ENCODE measurements at regions not wholly inside any gene's neighbourhood (a gene's known extent, or its start where the extent isn't known, plus 50 kb on each side); places are given as distances from the start of the nearest gene placed in this dataset.

DNA sequence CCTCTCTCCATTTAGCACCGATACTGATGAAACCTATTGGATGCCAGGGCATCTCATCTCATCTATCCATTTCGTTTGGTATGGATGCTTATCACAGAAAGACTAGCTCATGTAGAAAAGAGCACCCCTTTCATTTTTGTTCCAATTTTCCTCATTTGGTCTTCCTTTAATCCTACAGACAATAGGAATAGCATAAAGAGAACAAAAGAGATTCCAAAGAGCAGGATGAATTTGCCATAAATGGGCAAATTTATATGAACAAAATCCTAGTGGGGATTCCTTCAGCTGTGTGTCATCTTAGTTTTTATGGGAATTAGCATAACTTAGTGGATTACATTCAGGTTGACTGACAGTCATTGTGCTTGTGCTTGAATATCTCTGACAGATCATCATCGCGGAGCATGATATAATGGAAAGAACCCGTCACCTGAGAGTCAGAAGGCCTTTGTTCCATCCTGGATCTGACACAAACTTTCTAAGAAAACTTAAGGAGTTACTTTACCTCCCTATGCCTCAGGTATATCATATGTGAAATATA is 777.5 kb upstream of the ADGRL2 start:
- 83% methylated on average over 1 of the region's 5 CpGs for WGBS (ENCODE audit: insufficient coverage)
- no peak overlapping the region for H3K4me2 ChIP-seq (replicated peaks; ENCODE audit: extremely low read depth, low read length, poor library complexity, severe bottlenecking)
- H3K4me1 ChIP-seq (ENCODE audit: control insufficient read depth in 1 of 2, insufficient read depth in 2 of 2, low read length in 2 of 2) = no peaks in the 10 kb centered on the region
- Mint-ChIP-seq H3K27me3 (ENCODE audit: low read depth in 3 of 3) (peaks cover 0 to 2% (median 0%) of the 10 kb centered on the region in 3 donors), H3K27ac (no peak overlapping the region), H3K36me3 (no peaks in the 10 kb centered on the region), H3K4me1 (no peaks in the 10 kb centered on the region), H3K4me3 (no peak overlapping the region), H3K9me3 (peaks cover 0 to 5% (median 2%) of the 10 kb centered on the region in 7 donors)
- intact Hi-C loops (cut with micrococcal nuclease) = no loop called here
- TF ChIP-seq CTCF (IDR thresholded peaks at IDR 0.05) = no peak
- H3K79me2 ChIP-seq (ENCODE audit: insufficient read depth, low read length) = no peaks in the 10 kb centered on the region
- no peak overlapping the region for H3K9ac ChIP-seq (ENCODE audit: insufficient read depth, low read length, poor library complexity, severe bottlenecking)
- DNase-seq = no peak
- no peak overlapping the region for H3K27ac ChIP-seq (ENCODE audit: low read depth in 1 of 2, low read length in 2 of 2)
- H3K36me3 ChIP-seq (replicated peaks in 1 of 2; ENCODE audit: control insufficient read depth in 1 of 2, insufficient read depth in 2 of 2, low read length in 2 of 2) = no peaks in the 10 kb centered on the region
- H2AFZ ChIP-seq (ENCODE audit: insufficient read depth, low read depth, low read length, poor library complexity, severe bottlenecking) = no peak overlapping the region
- H3K4me3 ChIP-seq (replicated peaks in 1 of 3; ENCODE audit: low read depth in 2 of 3, low read length in 3 of 3) = no peak overlapping the region
- H4K20me1 ChIP-seq (ENCODE audit: insufficient read depth, low read length) = no peaks in the 10 kb centered on the region
- no peaks in the 10 kb centered on the region for H3K9me3 ChIP-seq (replicated peaks in 1 of 2; ENCODE audit: control insufficient read depth in 1 of 2, insufficient read depth in 1 of 2, low read length in 2 of 2)
- no peaks in the 10 kb centered on the region for H3K27me3 ChIP-seq (ENCODE audit: control insufficient read depth in 2 of 2, insufficient read depth in 2 of 2, low read length in 2 of 2)

DNA sequence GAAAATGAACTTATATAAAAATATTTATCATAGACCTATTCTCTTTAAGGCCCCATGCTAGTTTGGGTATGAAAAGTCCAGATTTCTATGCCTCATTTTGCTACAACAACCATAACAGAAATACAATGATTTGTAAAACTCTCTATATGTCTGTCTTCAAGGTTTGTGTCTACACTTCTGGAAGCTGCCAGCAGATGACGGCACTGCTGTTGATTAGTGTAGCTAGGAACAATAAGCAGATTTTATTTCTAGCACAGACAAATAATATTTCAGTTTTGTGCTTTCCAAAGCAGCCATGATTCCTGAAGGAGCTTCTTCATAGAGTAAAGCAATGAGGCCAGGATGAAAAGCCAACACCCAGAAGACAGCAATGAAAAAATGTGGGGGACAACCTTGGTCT is 779.6 kb upstream of the ADGRL2 start:
- H3K4me3 ChIP-seq (replicated peaks in 1 of 3; ENCODE audit: low read depth in 2 of 3, low read length in 3 of 3) = no peak overlapping the region

More for the DNA sequence above, 779.6 kb upstream of the ADGRL2 start:
- H3K36me3 Mint-ChIP-seq = no peaks in the 10 kb centered on the region
- intact Hi-C loops (cut with micrococcal nuclease) = no loop called here
- no peaks in the 10 kb centered on the region for H3K4me1 ChIP-seq (ENCODE audit: control insufficient read depth in 1 of 2, insufficient read depth in 2 of 2, low read length in 2 of 2)
- no peaks in the 10 kb centered on the region for H3K79me2 ChIP-seq (ENCODE audit: insufficient read depth, low read length)
- H3K27me3 ChIP-seq (ENCODE audit: control insufficient read depth in 2 of 2, insufficient read depth in 2 of 2, low read length in 2 of 2) = no peaks in the 10 kb centered on the region
- H3K27ac ChIP-seq (ENCODE audit: low read depth in 1 of 2, low read length in 2 of 2) = no peak overlapping the region
- no peaks in the 10 kb centered on the region for H3K9me3 ChIP-seq (replicated peaks in 1 of 2; ENCODE audit: control insufficient read depth in 1 of 2, insufficient read depth in 1 of 2, low read length in 2 of 2)
- TF ChIP-seq CTCF (IDR thresholded peaks at IDR 0.05) = no peak
- H2AFZ ChIP-seq (ENCODE audit: insufficient read depth, low read depth, low read length, poor library complexity, severe bottlenecking) = no peak overlapping the region
- no peak for DNase-seq
- peaks cover 0 to 2% (median 0%) of the 10 kb centered on the region in 3 donors for H3K27me3 Mint-ChIP-seq (ENCODE audit: low read depth in 3 of 3)
- H3K36me3 ChIP-seq (replicated peaks in 1 of 2; ENCODE audit: control insufficient read depth in 1 of 2, insufficient read depth in 2 of 2, low read length in 2 of 2) = no peaks in the 10 kb centered on the region
- WGBS (ENCODE audit: insufficient coverage) = no CpG with 5 or more reads among the region's 1 CpG
- no peak overlapping the region for H3K4me3 Mint-ChIP-seq
- no peak overlapping the region for H3K4me2 ChIP-seq (replicated peaks; ENCODE audit: extremely low read depth, low read length, poor library complexity, severe bottlenecking)
- no peaks in the 10 kb centered on the region for H3K4me1 Mint-ChIP-seq
- H3K9me3 Mint-ChIP-seq = peaks cover 0 to 8% (median 2%) of the 10 kb centered on the region in 7 donors
- no peak overlapping the region for H3K9ac ChIP-seq (ENCODE audit: insufficient read depth, low read length, poor library complexity, severe bottlenecking)
- H3K27ac Mint-ChIP-seq = no peak overlapping the region
- no peaks in the 10 kb centered on the region for H4K20me1 ChIP-seq (ENCODE audit: insufficient read depth, low read length)
